Activated CD4-positive, alpha-beta T cell treated with anti-CD3 and anti-CD28 coated beads for 48 hours (primary cell): ENCODE measurements at regions not wholly inside any gene's neighbourhood (a gene's known extent, or its start where the extent isn't known, plus 50 kb on each side); places are given as distances from the start of the nearest gene placed in this dataset.
"Not testable (repeated sequence)": the region's sequence is repeated elsewhere in the genome, so short reads cannot be mapped to it uniquely, and the experiment has no call there.

ENCODE experiments used
- DNase-seq: peaks from one replicate; pipeline ENCODE4 v3.0.0-alpha.2; 2020

- DNase-seq: no peak
Observed at GRCh38 chr12:75698052-75698451, 186.6 kb upstream of the KRR1 start.

GRCh38 chr12:75695926-75696325, 184.5 kb upstream of the KRR1 start:
- DNase-seq: no peak

GRCh38 chr12:75694534-75695268, 183.3 kb upstream of the KRR1 start:
- no peak for DNase-seq

- DNase-seq: no peak
Observed at GRCh38 chr12:75692876-75693275, 181.5 kb upstream of the KRR1 start.

- no peak for DNase-seq
Observed at GRCh38 chr12:75690296-75690955, 179.0 kb upstream of the KRR1 start.

GRCh38 chr12:75686233-75686632, 174.8 kb upstream of the KRR1 start:
- not testable (repeated sequence) for DNase-seq

GRCh38 chr12:75685617-75686225, 174.3 kb upstream of the KRR1 start:
- DNase-seq: no peak

- no peak for DNase-seq
Observed at GRCh38 chr12:75684678-75685616, 173.5 kb upstream of the KRR1 start.

GRCh38 chr12:75683995-75684586, 172.7 kb upstream of the KRR1 start:
- DNase-seq: not testable (repeated sequence)

GRCh38 chr12:75683220-75683619, 171.8 kb upstream of the KRR1 start:
- DNase-seq: no peak

GRCh38 chr12:75677522-75677921, 166.1 kb upstream of the KRR1 start:
- DNase-seq: no peak

- no peak for DNase-seq
Observed at GRCh38 chr12:75674393-75674792, 163.0 kb upstream of the KRR1 start.

- no peak for DNase-seq
Observed at GRCh38 chr12:75672200-75672599, 160.8 kb upstream of the KRR1 start.

GRCh38 chr12:75670216-75670615, 158.8 kb upstream of the KRR1 start:
- no peak for DNase-seq

- DNase-seq: no peak
Observed at GRCh38 chr12:75666939-75667334, 155.5 kb upstream of the KRR1 start.

GRCh38 chr12:75666126-75666938, 154.9 kb upstream of the KRR1 start:
- DNase-seq: no peak

GRCh38 chr12:75665216-75665615, 153.8 kb upstream of the KRR1 start:
- DNase-seq: no peak

GRCh38 chr12:75662511-75663159, 151.2 kb upstream of the KRR1 start:
- DNase-seq: no peak

- DNase-seq: no peak
Observed at GRCh38 chr12:75661908-75662307, 150.5 kb upstream of the KRR1 start.

- DNase-seq: no peak
Observed at GRCh38 chr12:75660805-75661404, 149.5 kb upstream of the KRR1 start.

GRCh38 chr12:75660107-75660530, 148.7 kb upstream of the KRR1 start:
- DNase-seq: no peak
